GM21515 (cell line): ENCODE measurements at regions not wholly inside any gene's neighbourhood (a gene's known extent, or its start where the extent isn't known, plus 50 kb on each side); places are given as distances from the start of the nearest gene placed in this dataset.

Experiments used
- ATAC-seq: cut with Tn5 transposase; IDR thresholded peaks from one replicate; pipeline ENCODE4 v1.9.1; 2021; ENCODE audit not compliant: unreplicated experiment

GRCh38 chr5:158376679-158377078 is 517.7 kb upstream of the CLINT1 start:
- ATAC-seq, result no peak

GRCh38 chr5:158375531-158375930 is 516.6 kb upstream of the CLINT1 start:
- no peak for ATAC-seq

- ATAC-seq, result no peak
Measured at GRCh38 chr5:158373608-158374395, 514.9 kb upstream of the CLINT1 start.

- ATAC-seq, result no peak
Measured at GRCh38 chr5:158369241-158369640, 510.3 kb upstream of the CLINT1 start.

GRCh38 chr5:158368686-158369085 is 509.7 kb upstream of the CLINT1 start:
- ATAC-seq, result no peak

GRCh38 chr5:158364367-158364766 is 505.4 kb upstream of the CLINT1 start:
- no peak for ATAC-seq

- ATAC-seq, result no peak
Measured at GRCh38 chr5:158354958-158355357, 496.0 kb upstream of the CLINT1 start.

- ATAC-seq, result no peak
Measured at GRCh38 chr5:158351485-158352125, 492.7 kb upstream of the CLINT1 start.

GRCh38 chr5:158349987-158350386 is 491.0 kb upstream of the CLINT1 start:
- no peak for ATAC-seq

GRCh38 chr5:158344376-158344775 is 485.4 kb upstream of the CLINT1 start:
- no peak for ATAC-seq

- ATAC-seq, result no peak
Measured at GRCh38 chr5:158340608-158341007, 481.7 kb upstream of the CLINT1 start.

GRCh38 chr5:158326256-158326655 is 467.3 kb upstream of the CLINT1 start:
- ATAC-seq, result no peak

GRCh38 chr5:158324236-158324635 is 465.3 kb upstream of the CLINT1 start:
- ATAC-seq, result no peak

- ATAC-seq, result no peak
Measured at GRCh38 chr5:158322620-158323019, 463.7 kb upstream of the CLINT1 start.

- ATAC-seq, result no peak
Measured at GRCh38 chr5:158320934-158321333, 462.0 kb upstream of the CLINT1 start.

- no peak for ATAC-seq
Measured at GRCh38 chr5:158320178-158320674, 461.3 kb upstream of the CLINT1 start.

- ATAC-seq, result no peak
Measured at GRCh38 chr5:158317507-158317906, 458.6 kb upstream of the CLINT1 start.

- ATAC-seq, result no peak
Measured at GRCh38 chr5:158313733-158314464, 455.0 kb upstream of the CLINT1 start.

GRCh38 chr5:158313027-158313732 is 454.2 kb upstream of the CLINT1 start:
- ATAC-seq, result no peak

GRCh38 chr5:158309088-158309807 is 450.3 kb upstream of the CLINT1 start:
- ATAC-seq, result no peak
